Esophagus muscularis mucosa (tissue), 3 donors: ENCODE measurements at regions not wholly inside any gene's neighbourhood (a gene's known extent, or its start where the extent isn't known, plus 50 kb on each side); places are given as distances from the start of the nearest gene placed in this dataset.

ENCODE experiments used
- CTCF ChIP-seq, 3 experiments: fragments of 200-600 bp in 2 of 3; fragments of 450-650 bp in 1 of 3; sonication (generic) in 2 of 3; IDR thresholded peaks; one replicate each; pipeline ENCODE4 v1.5.1; 2017 to 2019; ENCODE audit warnings: antibody characterized with exemption in 3 of 3, mild to moderate bottlenecking in 2 of 3, moderate library complexity in 1 of 3
- POLR2A ChIP-seq: fragments of 450-650 bp; IDR thresholded peaks from one replicate; pipeline ENCODE4 v1.6.1; 2017; ENCODE audit warnings: antibody characterized with exemption, moderate library complexity, mild to moderate bottlenecking, low read depth

GRCh38 chr4:137378821-137379220 is 153.5 kb downstream of the PCDH18 start:
- TF ChIP-seq CTCF (IDR thresholded peaks at IDR 0.05) = no peak
- no peak for TF ChIP-seq POLR2A
